SK-N-SH treated with all-trans-retinoic acid at 6 μM for 48 hours (cell line): ENCODE measurements at regions not wholly inside any gene's neighbourhood (a gene's known extent, or its start where the extent isn't known, plus 50 kb on each side); places are given as distances from the start of the nearest gene placed in this dataset.

Source experiments
- ATAC-seq: fragments of 200-7000 bp; cut with Tn5 transposase; 3 replicates; pipeline ENCODE4 v1.9.1; 2020; ENCODE audit warnings: mild to moderate bottlenecking, moderate library complexity
- ARNTL ChIP-seq: fragments of 450-650 bp; formaldehyde crosslinking; IDR thresholded peaks from 2 replicates; pipeline ENCODE4 v1.5.0; 2020; ENCODE audit warnings: low read depth, mild to moderate bottlenecking, moderate library complexity, borderline replicate concordance
- BACH2 ChIP-seq: fragments of 250-450 bp; sonication (Bioruptor Pico); IDR thresholded peaks from 2 replicates; pipeline ENCODE4 v1.9.0; 2021; ENCODE audit warnings: mild to moderate bottlenecking, borderline replicate concordance
- CREB5 ChIP-seq: fragments of 250-450 bp; sonication (Bioruptor Pico); IDR thresholded peaks from 2 replicates; pipeline ENCODE4 v1.5.1; 2020; ENCODE audit warnings: low read depth, mild to moderate bottlenecking, moderate library complexity
- CSRNP3 ChIP-seq: fragments of 250-450 bp; sonication (Bioruptor Pico); IDR thresholded peaks from 2 replicates; pipeline ENCODE4 v1.5.1; 2021; ENCODE audit warnings: mild to moderate bottlenecking, moderate library complexity
- ESRRG ChIP-seq: fragments of 250-450 bp; sonication (Bioruptor Pico); IDR thresholded peaks from 2 replicates; pipeline ENCODE4 v1.6.1; 2021; ENCODE audit warnings: mild to moderate bottlenecking
- GLIS3 ChIP-seq: fragments of 250-450 bp; sonication (Bioruptor Pico); IDR thresholded peaks from 2 replicates; pipeline ENCODE4 v1.5.0; 2020; ENCODE audit warnings: mild to moderate bottlenecking, moderate library complexity
- OSR1 ChIP-seq: fragments of 250-450 bp; sonication (Bioruptor Pico); IDR thresholded peaks from 2 replicates; pipeline ENCODE4 v1.8.0; 2022; ENCODE audit warnings: moderate library complexity, mild to moderate bottlenecking, inconsistent platforms
- POU6F1 ChIP-seq: fragments of 250-450 bp; sonication (Bioruptor Pico); IDR thresholded peaks from 2 replicates; pipeline ENCODE4 v1.8.0; 2021; ENCODE audit warnings: low read depth, mild to moderate bottlenecking, moderate library complexity, borderline replicate concordance
- PPARA ChIP-seq: fragments of 250-450 bp; sonication (Bioruptor Pico); IDR thresholded peaks from 2 replicates; pipeline ENCODE4 v1.5.0; 2020; ENCODE audit warnings: mild to moderate bottlenecking, borderline replicate concordance
- RARB ChIP-seq: fragments of 250-450 bp; sonication (Bioruptor Pico); IDR thresholded peaks from 2 replicates; pipeline ENCODE4 v1.8.0; 2021; ENCODE audit warnings: mild to moderate bottlenecking, moderate library complexity
- TCF4 ChIP-seq: fragments of 250-450 bp; sonication (Bioruptor Pico); IDR thresholded peaks from 2 replicates; pipeline ENCODE4 v1.8.0; 2021; ENCODE audit warnings: mild to moderate bottlenecking, moderate library complexity, borderline replicate concordance
- TSHZ2 ChIP-seq: fragments of 250-450 bp; sonication (Bioruptor Pico); IDR thresholded peaks from 2 replicates; pipeline ENCODE4 v1.5.0; 2020; ENCODE audit warnings: mild to moderate bottlenecking, moderate library complexity
- ZFP3 ChIP-seq: fragments of 250-450 bp; sonication (Bioruptor Pico); IDR thresholded peaks from 2 replicates; pipeline ENCODE4 v1.5.0; 2020; ENCODE audit warnings: mild to moderate bottlenecking, moderate library complexity
- ZNF565 ChIP-seq: fragments of 450-650 bp; formaldehyde crosslinking; conservative IDR thresholded peaks from 2 replicates; pipeline ENCODE4 v1.5.0; 2020; ENCODE audit warnings: low read depth, mild to moderate bottlenecking, moderate library complexity
- ZNF70 ChIP-seq: fragments of 450-650 bp; formaldehyde crosslinking; IDR thresholded peaks from 2 replicates; pipeline ENCODE4 v1.5.0; 2020; ENCODE audit warnings: mild to moderate bottlenecking, moderate library complexity

GRCh38 chr18:10160251-10160650, 246.4 kb downstream of the VAPA start:
- no peak for ATAC-seq

GRCh38 chr18:10161315-10161714, 247.5 kb downstream of the VAPA start:
- TF ChIP-seq ZFP3 (no peak), TSHZ2 (CRISPR knock-in tag) (no peak), ESRRG (CRISPR knock-in tag) (no peak), BACH2 (CRISPR knock-in tag) (no peak), GLIS3 (CRISPR knock-in tag) (no peak), OSR1 (CRISPR knock-in tag) (no peak), ZNF565 (no peak), TCF4 (CRISPR knock-in tag) (no peak), ARNTL (CRISPR knock-in tag) (no peak), ZNF70 (CRISPR knock-in tag) (no peak)
- ATAC-seq, result no peak

More at GRCh38 chr18:10160251-10160650, 246.4 kb downstream of the VAPA start:
- TF ChIP-seq CSRNP3 (CRISPR knock-in tag) (no peak), BACH2 (CRISPR knock-in tag) (no peak), GLIS3 (CRISPR knock-in tag) (no peak), POU6F1 (CRISPR knock-in tag) (no peak), ZFP3 (no peak), RARB (CRISPR knock-in tag) (no peak), PPARA (CRISPR knock-in tag) (no peak), ESRRG (CRISPR knock-in tag) (no peak)

- no peak for TF ChIP-seq ZFP3
- no peak for TF ChIP-seq PPARA (CRISPR knock-in tag)
- TF ChIP-seq TSHZ2 (CRISPR knock-in tag), result no peak
- no peak for TF ChIP-seq POU6F1 (CRISPR knock-in tag)
- TF ChIP-seq BACH2 (CRISPR knock-in tag), result no peak
- no peak for TF ChIP-seq CREB5 (CRISPR knock-in tag)
- no peak for TF ChIP-seq ARNTL (CRISPR knock-in tag)
- no peak for ATAC-seq
Measured at GRCh38 chr18:10162340-10162739, 248.5 kb downstream of the VAPA start.
